Liver (tissue), 8 donors: ENCODE measurements at regions not wholly inside any gene's neighbourhood (a gene's known extent, or its start where the extent isn't known, plus 50 kb on each side); places are given as distances from the start of the nearest gene placed in this dataset.

Source experiments
- DNase-seq: peaks from one replicate; pipeline ENCODE4 v3.0.0-alpha.2; 2017; ENCODE audit warnings: low spot score
- H3K27ac ChIP-seq, 2 donors: one replicate each; pipeline ENCODE4 v1.7.0; 2013; ENCODE audit warnings: inconsistent platforms in 2 of 2, low read length in 2 of 2, control low read depth in 1 of 2, low read depth in 1 of 2, mild to moderate bottlenecking in 1 of 2
- H3K27me3 ChIP-seq, 4 donors: one replicate each; pipeline versions ENCODE4 v1.6.1 to v1.7.0; 2013; ENCODE audit warnings: low read length in 3 of 4, inconsistent platforms in 1 of 4, mild to moderate bottlenecking in 1 of 4, moderate library complexity in 1 of 4; ENCODE audit not compliant: control insufficient read depth in 4 of 4, insufficient read depth in 4 of 4
- H3K36me3 ChIP-seq, 4 donors: one replicate each; pipeline versions ENCODE4 v1.6.1 to v1.7.0; 2013; ENCODE audit warnings: low read length in 3 of 4, mild to moderate bottlenecking in 3 of 4, low read depth in 1 of 4, moderate library complexity in 1 of 4; ENCODE audit not compliant: control insufficient read depth in 4 of 4, insufficient read depth in 3 of 4
- H3K4me1 ChIP-seq, 4 donors: one replicate each; pipeline versions ENCODE4 v1.6.1 to v1.7.0; 2013; ENCODE audit warnings: low read length in 3 of 4, mild to moderate bottlenecking in 3 of 4, moderate library complexity in 1 of 4; ENCODE audit not compliant: control insufficient read depth in 4 of 4, insufficient read depth in 4 of 4
- H3K4me3 ChIP-seq, 3 donors: one replicate each; pipeline versions ENCODE4 v1.6.1 to v1.7.0; 2013; ENCODE audit warnings: low read length in 3 of 3, control low read depth in 1 of 3, low read depth in 1 of 3, mild to moderate bottlenecking in 1 of 3
- H3K9ac ChIP-seq, 2 donors: one replicate each; pipeline ENCODE4 v1.7.0; 2013; ENCODE audit warnings: low read length in 2 of 2, mild to moderate bottlenecking in 2 of 2, moderate library complexity in 2 of 2, control low read depth in 1 of 2, low read depth in 1 of 2
- H3K9me3 ChIP-seq, 4 donors: one replicate each; pipeline versions ENCODE4 v1.6.1 to v1.7.0; 2013; ENCODE audit warnings: low read length in 3 of 4; ENCODE audit not compliant: control insufficient read depth in 4 of 4
- EGR1 ChIP-seq, 2 donors: IDR thresholded peaks; 2 replicates each; pipeline ENCODE4 v1.6.1; 2016 to 2018; ENCODE audit warnings: antibody characterized with exemption in 2 of 2, low read depth in 2 of 2
- FOXA1 ChIP-seq: IDR thresholded peaks from 2 replicates; pipeline ENCODE4 v1.6.1; 2016; ENCODE audit warnings: antibody characterized with exemption
- FOXA2 ChIP-seq: IDR thresholded peaks from 2 replicates; pipeline ENCODE4 v1.6.1; 2016; ENCODE audit warnings: antibody characterized with exemption
- GABPA ChIP-seq, 2 donors: IDR thresholded peaks in 1 of 2; conservative IDR thresholded peaks in 1 of 2; 2 replicates each; pipeline ENCODE4 v1.6.1; 2016; ENCODE audit warnings: antibody characterized with exemption in 2 of 2, mild to moderate bottlenecking in 1 of 2, moderate library complexity in 1 of 2
- HNF4A ChIP-seq, 2 donors: conservative IDR thresholded peaks; 2 replicates each; pipeline ENCODE4 v1.6.1; 2016; ENCODE audit warnings: antibody characterized with exemption in 2 of 2, mild to moderate bottlenecking in 2 of 2
- HNF4G ChIP-seq: IDR thresholded peaks from 2 replicates; pipeline ENCODE4 v1.6.1; 2016; ENCODE audit warnings: antibody characterized with exemption
- JUND ChIP-seq, 2 donors: IDR thresholded peaks; 2 replicates each; pipeline ENCODE4 v1.6.1; 2016; ENCODE audit warnings: antibody characterized with exemption in 2 of 2
- NR2F2 ChIP-seq: IDR thresholded peaks from 2 replicates; pipeline ENCODE4 v1.6.1; 2016; ENCODE audit warnings: antibody characterized with exemption
- RAD21 ChIP-seq, 2 donors: IDR thresholded peaks; 2 replicates each; pipeline ENCODE4 v1.6.1; 2016; ENCODE audit warnings: antibody characterized with exemption in 2 of 2, mild to moderate bottlenecking in 2 of 2
- REST ChIP-seq: IDR thresholded peaks from 2 replicates; pipeline ENCODE4 v1.6.1; 2016; ENCODE audit warnings: antibody characterized with exemption, mild to moderate bottlenecking
- RXRA ChIP-seq, 2 donors: IDR thresholded peaks; 2 replicates each; pipeline ENCODE4 v1.6.1; 2017 to 2018; ENCODE audit warnings: antibody characterized with exemption in 2 of 2, mild to moderate bottlenecking in 1 of 2
- SP1 ChIP-seq: IDR thresholded peaks from 2 replicates; pipeline ENCODE4 v1.6.1; 2018; ENCODE audit warnings: antibody characterized with exemption, mild to moderate bottlenecking
- TAF1 ChIP-seq: conservative IDR thresholded peaks from 2 replicates; pipeline ENCODE4 v1.6.1; 2016; ENCODE audit warnings: antibody characterized with exemption, mild to moderate bottlenecking
- YY1 ChIP-seq: IDR thresholded peaks from 2 replicates; pipeline ENCODE4 v1.6.1; 2016; ENCODE audit warnings: antibody characterized with exemption, mild to moderate bottlenecking
- ZBTB33 ChIP-seq: IDR thresholded peaks from 2 replicates; pipeline ENCODE4 v1.6.1; 2016; ENCODE audit warnings: antibody characterized with exemption
- WGBS: extraction: QIAGEN DNeasy Blood & Tissue Kit; methylation state at CpG from one replicate; pipeline ENCODE4 v1.1.7; 2013; 5-methylcytosine and 5-hydroxymethylcytosine counted together
- TF ChIP-seq, protein P1 (sequence below): IDR thresholded peaks from 2 replicates; pipeline ENCODE4 v1.6.1; 2016; ENCODE audit warnings: antibody characterized with exemption
- TF ChIP-seq, protein P2 (sequence below): fragments of 150-350 bp; IDR thresholded peaks from 2 replicates; pipeline ENCODE4 v1.5.1; 2017; ENCODE audit warnings: improper control_type of control experiment, low read depth, low read length; ENCODE audit not compliant: missing input control
- TF ChIP-seq, protein P3 (sequence below): IDR thresholded peaks from 2 replicates; pipeline ENCODE4 v1.6.1; 2016; ENCODE audit warnings: antibody characterized with exemption
- donor health status: healthy.
- donor health status: healthy.
- donor health status: healthy.
- donor health status: healthy.
- donor health status: healthy.

DNA sequence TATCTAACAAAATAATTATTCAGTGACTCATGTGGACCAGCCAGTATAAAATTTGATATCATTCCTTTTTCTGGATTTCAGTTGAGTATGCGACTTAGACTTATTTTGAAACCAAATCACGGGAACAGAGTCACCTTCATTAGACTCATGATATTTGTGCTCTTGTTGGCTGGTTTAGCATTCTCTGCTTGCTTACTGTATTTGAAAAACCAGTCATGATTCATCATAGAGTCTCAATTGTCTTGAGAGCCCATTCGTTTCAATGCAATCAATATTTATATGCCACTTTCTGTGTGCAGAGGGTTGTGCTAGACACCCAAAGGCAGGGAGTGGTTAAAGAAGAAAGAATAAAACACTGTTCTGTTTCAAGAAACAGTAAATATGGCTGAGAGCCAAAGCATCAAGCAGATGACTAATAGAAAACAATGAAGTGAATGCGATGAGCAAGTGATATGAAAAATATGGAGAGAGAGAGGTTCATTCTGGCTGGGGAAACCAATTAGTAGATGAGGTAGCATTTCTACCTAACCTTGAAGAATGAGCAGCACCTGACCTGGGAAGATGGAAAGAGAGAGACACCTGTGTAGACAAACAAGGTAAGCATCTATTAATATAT lies 99.6 kb upstream of the MBNL2 start:
- no peaks in the 10 kb centered on the region for H3K9me3 ChIP-seq
- H3K4me1 ChIP-seq = no peaks in the 10 kb centered on the region
- no peaks in the 10 kb centered on the region for H3K27me3 ChIP-seq
- WGBS = 84% methylated on average over 4 of the region's 4 CpGs
- DNase-seq = no peak
- H3K4me3 ChIP-seq = no peak overlapping the region
- TF ChIP-seq RAD21 (IDR thresholded peaks at IDR 0.05) (no peak), FOXA2 (no peak), ZBTB33 (no peak), SP1 (no peak), RXRA (IDR thresholded peaks at IDR 0.05) (no peak), NR2F2 (no peak), YY1 (no peak), EGR1 (IDR thresholded peaks at IDR 0.05; ENCODE audit: low read depth in 2 of 2) (no peak), GABPA (IDR thresholded peaks at IDR 0.05 in 1 of 2, conservative IDR thresholded peaks at IDR 0.05 in 1 of 2) (no peak)
- TF ChIP-seq, protein P1, sequence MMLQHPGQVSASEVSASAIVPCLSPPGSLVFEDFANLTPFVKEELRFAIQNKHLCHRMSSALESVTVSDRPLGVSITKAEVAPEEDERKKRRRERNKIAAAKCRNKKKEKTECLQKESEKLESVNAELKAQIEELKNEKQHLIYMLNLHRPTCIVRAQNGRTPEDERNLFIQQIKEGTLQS = no peak
- H3K27ac ChIP-seq = no peak overlapping the region
- H3K9ac ChIP-seq = no peak overlapping the region
- H3K36me3 ChIP-seq = no peaks in the 10 kb centered on the region

- Histone ChIP-seq H3K36me3 (no peaks in the 10 kb centered on the region), H3K27ac (no peak overlapping the region), H3K9me3 (no peaks in the 10 kb centered on the region), H3K4me3 (no peak overlapping the region), H3K4me1 (no peaks in the 10 kb centered on the region), H3K27me3 (no peaks in the 10 kb centered on the region), H3K9ac (no peak overlapping the region)
- WGBS = 96% methylated on average over 4 of the region's 4 CpGs
- no peak for TF ChIP-seq GABPA (IDR thresholded peaks at IDR 0.05 in 1 of 2, conservative IDR thresholded peaks at IDR 0.05 in 1 of 2)
- TF ChIP-seq NR2F2 = no peak
- no peak for TF ChIP-seq HNF4A (conservative IDR thresholded peaks at IDR 0.05)
- no peak for TF ChIP-seq YY1
- TF ChIP-seq, protein P1 = no peak
- TF ChIP-seq RXRA (IDR thresholded peaks at IDR 0.05) = no peak
- no peak for TF ChIP-seq RAD21 (IDR thresholded peaks at IDR 0.05)
- no peak for TF ChIP-seq HNF4G
- TF ChIP-seq, protein P2, sequence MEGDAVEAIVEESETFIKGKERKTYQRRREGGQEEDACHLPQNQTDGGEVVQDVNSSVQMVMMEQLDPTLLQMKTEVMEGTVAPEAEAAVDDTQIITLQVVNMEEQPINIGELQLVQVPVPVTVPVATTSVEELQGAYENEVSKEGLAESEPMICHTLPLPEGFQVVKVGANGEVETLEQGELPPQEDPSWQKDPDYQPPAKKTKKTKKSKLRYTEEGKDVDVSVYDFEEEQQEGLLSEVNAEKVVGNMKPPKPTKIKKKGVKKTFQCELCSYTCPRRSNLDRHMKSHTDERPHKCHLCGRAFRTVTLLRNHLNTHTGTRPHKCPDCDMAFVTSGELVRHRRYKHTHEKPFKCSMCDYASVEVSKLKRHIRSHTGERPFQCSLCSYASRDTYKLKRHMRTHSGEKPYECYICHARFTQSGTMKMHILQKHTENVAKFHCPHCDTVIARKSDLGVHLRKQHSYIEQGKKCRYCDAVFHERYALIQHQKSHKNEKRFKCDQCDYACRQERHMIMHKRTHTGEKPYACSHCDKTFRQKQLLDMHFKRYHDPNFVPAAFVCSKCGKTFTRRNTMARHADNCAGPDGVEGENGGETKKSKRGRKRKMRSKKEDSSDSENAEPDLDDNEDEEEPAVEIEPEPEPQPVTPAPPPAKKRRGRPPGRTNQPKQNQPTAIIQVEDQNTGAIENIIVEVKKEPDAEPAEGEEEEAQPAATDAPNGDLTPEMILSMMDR = no peak
- no peak for TF ChIP-seq TAF1
- TF ChIP-seq REST = no peak
- no peak for TF ChIP-seq FOXA2
- no peak for TF ChIP-seq SP1
- TF ChIP-seq ZBTB33 = no peak
- no peak for TF ChIP-seq EGR1 (IDR thresholded peaks at IDR 0.05; ENCODE audit: low read depth in 2 of 2)
- TF ChIP-seq JUND (IDR thresholded peaks at IDR 0.05) = no peak
- TF ChIP-seq, protein P3, sequence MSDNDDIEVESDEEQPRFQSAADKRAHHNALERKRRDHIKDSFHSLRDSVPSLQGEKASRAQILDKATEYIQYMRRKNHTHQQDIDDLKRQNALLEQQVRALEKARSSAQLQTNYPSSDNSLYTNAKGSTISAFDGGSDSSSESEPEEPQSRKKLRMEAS = no peak
- no peak for TF ChIP-seq FOXA1
- DNase-seq = no peak
These were observed 97.9 kb upstream of the MBNL2 start for GRCh38 chr13:97124206-97124605.
